HK-2 (cell line): ENCODE measurements at regions not wholly inside any gene's neighbourhood (a gene's known extent, or its start where the extent isn't known, plus 50 kb on each side); places are given as distances from the start of the nearest gene placed in this dataset.

Source experiments
- DNase-seq: peaks from one replicate; pipeline ENCODE4 v3.0.0-alpha.2; 2018; ENCODE audit not compliant: unreplicated experiment

DNA sequence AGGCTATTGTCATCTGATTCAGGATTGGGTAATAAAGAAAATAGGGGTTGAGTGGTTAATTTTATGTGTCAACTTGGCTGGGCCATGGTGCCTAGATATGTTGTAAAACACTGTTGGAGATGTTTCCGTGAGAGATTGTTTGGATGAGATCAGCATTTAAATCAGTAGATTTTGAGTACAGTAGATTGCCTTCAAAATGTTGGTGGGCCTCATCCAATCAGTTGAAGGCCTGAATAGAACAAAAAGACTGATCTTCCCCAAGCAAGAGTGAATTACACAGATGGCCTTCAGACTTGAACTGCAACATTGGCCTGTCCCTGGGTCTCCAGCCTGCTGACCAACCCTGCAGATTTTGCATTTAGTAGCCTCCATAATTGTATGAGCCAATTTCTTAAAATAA is 401.3 kb upstream of the KIF2A start:
- no peak for DNase-seq

DNA sequence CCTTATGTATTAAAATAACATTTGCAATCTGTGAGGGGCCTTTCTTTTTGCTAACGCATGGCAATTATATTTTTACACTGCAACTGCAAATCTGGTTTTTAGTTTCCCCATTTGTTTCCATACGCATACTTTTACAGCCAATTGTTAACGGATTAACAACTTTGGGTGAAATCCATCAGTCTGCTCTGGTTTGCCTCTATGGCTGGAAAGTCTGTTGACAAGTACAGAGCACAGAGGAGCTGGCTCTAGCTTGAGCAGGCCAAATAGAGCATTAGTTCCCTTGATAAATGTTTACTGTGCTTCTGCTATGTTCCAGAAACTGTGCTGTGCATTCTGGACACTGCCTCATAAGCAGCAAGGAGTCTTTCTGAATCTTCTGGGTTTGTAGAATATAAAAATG is 400.4 kb upstream of the KIF2A start:
- DNase-seq, result no peak

DNA sequence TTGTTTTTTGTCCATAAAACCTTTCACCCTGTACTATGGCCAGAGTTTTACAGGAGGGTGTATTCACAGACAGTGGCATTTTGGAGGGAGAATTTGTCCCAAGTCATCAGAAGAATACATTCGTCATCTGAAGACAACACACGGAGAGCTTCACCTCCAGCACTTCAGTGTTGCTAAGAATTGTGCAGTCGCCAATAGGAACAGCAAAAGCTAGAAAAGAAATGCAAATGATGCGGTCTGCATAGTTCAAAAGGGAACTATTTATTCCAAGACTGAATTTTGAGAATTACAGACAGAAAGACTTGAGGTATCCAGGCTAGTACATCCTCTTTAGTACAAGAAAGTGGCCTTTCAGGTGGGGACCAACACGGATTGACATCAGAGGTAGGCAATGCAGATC is 399.2 kb upstream of the KIF2A start:
- no peak for DNase-seq

DNA sequence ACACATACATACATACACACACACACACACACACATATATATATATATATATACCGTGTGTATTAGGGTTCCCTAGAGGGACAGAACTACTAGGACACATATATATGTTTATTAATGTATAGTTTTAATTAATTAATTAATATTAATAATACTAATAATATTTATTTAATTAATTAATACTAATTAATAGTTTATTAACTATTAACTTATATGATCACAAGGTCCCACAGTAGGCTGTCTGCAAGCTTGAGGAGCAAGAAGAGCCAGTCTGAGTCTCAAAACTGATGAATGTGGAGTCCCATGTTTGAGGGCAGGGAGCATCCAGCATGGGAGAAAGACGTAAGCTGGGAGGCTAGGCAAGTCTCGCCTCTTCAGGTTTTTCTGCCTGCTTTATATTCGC is 398.0 kb upstream of the KIF2A start:
- no peak for DNase-seq

DNA sequence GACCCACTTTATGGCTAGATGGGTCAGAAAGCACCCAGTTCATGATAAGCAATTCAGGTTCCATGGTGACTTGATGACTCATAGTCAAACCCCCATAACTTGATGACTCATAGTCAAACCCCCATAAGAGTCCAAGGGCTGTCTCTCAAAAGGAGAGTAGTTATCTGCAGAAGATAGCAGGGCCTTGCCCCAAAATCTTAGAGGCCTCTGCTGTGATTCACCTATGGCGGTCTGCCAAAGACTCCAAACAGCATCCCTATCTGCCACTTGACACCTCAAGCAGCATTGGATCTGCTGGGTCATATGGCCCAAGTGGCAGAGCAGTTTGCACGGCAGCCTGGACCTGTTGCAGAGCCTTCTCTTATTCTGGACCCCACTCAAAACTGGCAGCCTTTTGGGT is 395.2 kb upstream of the KIF2A start:
- DNase-seq, result peak; percentile 6

DNA sequence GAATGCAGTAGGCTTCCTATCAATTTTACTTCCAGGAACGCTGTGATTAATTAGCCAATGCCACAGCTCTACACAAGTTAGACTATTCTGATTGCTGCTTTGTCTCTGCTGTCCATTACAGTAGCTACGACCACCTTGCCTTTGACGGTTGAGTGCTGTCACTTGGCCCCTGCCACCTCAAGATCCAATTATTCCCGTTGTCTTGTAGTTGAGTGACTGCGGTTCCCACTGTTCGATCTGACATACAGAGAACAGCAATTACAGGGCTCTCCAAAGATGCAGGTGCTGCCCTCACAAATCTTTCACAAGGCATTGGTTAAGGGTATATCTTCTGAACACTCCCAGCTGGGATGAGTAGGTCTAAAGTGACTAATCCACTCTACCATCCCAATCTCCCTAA is 393.4 kb upstream of the KIF2A start:
- DNase-seq, result no peak

DNA sequence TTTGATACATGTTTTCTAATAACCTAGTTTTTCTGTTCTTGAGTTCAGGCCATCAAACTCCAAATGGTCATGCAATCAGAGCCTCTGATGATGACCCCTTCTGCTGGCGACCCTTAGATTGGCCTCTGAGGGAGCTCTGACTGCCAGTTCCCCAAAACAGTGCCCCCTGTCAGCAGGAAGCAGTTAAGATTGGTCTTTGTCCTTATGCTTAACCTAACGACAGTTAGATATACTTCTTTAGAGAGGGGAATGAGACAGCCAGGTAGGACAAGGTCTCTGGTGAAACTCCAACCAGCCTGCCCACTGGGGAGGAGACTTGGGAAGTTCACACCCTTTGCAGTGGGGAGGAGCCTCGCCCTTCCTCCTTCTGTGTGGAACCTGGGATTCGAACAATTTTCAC is 390.4 kb upstream of the KIF2A start:
- DNase-seq, result no peak

DNA sequence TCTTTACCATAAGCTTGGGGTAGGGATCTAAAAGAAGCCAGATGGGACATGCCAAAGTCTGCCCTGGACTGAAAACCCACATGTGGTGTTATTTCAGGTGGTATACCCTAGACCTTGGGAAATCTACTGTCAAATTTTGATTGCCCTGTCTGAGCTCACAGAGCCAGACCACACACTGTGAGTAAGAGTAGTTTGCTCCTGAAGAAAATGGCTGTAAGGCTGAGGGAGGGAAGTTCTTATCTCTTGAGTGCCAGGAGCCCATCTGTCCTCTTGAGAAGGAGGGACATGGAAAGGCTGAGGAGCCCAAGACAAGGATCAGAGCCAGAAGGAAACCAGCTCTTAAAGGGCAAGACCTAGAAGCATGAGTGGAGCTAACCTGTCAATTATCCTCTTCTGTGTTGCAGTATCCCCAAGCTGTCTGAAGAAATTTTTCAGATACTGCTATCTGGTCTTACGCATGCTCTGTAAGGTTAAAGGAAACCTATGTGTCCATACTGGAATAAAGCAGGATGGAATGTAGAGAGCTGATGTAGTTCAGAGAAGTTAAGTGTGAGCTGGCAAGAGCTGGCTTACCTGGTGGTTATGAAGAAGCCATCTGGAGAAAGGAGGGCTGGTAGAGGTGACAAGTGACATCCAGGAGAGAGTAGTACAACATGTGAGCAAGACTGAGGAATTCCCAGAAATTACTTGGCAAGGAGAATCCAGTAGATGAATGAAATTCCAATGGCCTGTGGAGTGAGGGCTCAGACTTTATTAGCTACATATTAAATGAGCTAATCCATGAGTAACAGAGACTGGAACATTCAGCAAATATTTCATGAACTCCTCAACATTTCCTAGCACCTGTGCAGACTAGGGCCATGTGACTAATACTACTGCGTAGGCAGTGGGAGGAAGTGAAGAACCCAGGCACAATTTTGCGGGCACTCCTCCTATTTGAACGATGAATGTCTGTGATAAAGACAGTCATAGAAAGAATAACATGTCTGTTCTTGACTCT is 389.1 kb upstream of the KIF2A start:
- peak; percentile 44 for DNase-seq

DNA sequence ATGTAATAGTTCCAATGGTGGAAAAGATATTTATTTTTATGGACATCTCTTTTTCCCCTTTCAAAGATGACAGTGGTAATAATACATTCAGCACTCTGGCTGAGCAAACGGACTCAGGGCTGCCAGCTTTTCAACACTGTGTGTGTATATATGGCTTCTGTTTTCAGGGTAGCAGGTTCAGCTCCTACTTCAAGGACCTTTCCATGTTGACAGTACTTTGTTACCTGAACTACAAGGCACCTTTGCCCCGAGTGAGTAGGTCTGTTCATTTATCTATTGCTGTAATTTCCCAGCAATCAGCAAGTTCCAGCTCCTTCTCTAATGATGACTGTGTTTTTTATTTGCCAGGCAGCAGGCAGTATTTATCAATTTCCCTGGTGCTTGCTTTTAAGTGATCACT is 387.4 kb upstream of the KIF2A start:
- DNase-seq, result no peak

DNA sequence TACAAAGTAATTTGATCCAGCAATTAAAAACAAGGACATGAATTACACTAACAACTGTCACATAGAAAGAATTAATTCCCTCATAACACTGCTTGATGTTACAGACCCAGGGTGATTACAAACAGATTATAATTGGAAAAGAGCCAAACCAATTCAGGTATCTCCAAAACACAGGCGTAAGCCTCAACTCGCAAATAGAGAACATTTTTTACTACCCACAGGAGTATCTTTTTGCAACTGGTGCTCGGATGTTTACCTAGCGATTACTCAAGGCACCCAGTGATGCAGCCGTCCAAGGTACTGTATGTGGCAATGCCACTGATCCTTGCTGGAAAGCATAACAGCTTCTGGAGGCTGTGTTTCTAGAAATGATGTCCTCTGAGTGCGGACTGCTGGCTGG is 386.1 kb upstream of the KIF2A start:
- no peak for DNase-seq

DNA sequence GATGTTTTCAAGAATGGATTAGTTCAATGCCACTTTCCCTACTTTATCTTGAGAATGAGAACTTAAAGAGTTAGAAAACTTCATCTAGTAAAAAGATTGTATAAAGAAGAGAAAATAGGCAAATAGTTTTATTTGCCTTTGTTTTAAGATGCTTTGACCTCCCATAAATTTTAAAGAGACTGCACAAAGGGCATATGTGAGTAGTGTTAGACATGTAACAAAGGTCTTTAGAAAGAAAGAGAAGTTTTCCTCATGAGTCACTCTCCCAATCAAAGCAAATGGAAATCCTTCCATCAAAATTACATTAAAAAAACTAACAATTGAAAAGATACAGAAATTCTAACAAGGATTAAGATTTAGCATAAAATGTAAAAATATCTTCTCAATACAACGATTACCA is 381.8 kb upstream of the KIF2A start:
- no peak for DNase-seq

DNA sequence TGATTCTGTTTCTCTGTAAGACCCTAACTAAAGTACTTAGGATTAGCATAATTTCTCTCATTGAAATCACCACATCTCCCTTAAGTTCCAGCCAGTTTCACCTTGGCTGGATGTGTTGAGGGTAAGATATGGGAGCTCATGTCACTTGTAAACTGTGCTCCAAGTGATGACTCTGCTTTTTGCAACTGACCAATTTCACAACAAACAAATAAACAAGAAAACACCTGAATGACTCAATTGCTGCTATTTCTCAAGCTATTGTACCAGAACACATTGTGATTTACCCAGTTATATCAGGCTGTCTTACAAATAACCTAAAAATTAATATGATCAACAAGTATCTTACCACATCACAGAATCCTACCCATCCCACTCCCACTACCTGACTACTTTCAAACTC is 379.1 kb upstream of the KIF2A start:
- DNase-seq, result no peak

DNA sequence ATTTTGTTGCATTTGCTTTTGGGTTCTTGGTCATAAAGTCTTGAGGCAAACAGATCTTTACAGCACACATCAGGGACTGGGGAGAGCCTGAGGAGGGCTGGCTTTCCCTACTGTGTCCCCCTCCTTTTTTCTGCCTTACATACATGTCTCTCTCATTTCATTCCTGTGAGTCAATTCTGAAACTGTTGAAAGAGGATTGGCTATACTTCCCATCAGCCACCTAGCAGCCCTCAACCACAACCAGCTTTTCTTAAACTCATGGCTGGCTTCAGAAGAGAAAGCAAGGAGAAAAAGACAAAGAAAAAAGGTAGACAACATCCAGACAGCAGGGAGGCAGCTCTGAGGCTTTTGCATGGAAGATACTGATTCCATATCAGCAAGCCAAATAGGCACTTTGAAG is 374.8 kb upstream of the KIF2A start:
- no peak for DNase-seq

DNA sequence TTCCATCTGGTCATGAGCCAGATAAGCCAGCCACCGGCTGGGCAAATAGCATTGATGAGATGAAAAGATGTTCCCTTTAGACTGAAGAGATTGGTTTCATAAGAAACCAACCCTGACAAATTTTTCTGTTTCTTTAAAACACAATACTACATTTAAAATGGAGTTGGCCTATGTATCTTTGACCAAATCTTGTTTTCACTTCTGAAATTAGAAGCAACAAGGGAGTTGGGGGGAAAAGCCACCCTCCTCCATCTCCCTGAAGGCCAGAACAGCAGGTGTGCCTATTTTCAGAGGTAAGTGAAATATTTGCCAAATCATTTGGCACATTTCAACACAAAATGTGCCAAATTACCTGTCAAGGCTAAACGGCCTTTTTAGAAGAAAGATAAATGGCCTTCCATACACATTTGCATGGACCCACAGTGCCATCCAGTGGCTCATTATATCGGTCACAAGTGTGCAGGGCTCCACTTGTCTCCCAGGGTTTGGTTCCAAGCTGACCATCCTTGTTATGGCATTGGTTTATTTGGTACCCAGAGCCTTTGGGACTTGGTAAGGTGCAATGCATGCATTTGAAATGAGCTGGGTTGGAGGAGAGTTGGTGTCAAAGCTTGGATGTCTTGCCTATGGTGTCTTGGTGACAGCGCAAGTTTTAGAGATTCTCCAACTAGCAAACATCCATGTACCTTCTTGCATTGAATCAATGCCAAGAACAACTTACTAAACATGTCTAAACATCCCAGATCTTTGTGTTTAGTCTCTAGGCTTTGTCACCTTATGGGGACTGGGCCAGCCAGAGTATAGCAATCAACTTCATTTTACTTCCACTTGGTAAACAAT is 372.0 kb upstream of the KIF2A start:
- peak; percentile 28 for DNase-seq

DNA sequence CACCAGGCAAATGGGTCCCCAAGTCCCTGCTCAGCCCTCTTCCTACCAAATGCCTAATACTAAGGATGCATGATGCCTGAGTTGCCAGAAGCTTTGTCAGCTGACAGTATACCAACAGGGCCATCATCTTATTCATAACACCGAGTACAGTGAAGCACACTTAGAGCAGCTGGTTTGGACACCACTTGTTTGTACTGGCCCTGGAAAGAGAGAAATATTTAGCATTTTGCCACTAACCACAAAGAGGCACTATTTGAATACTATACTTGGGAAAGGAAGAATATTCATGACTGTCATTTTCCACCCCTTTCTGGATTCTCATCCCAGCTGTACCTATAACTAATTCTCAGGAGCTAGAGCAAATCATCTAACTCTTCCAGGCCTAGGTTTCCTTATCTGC is 364.4 kb upstream of the KIF2A start:
- DNase-seq, result no peak

DNA sequence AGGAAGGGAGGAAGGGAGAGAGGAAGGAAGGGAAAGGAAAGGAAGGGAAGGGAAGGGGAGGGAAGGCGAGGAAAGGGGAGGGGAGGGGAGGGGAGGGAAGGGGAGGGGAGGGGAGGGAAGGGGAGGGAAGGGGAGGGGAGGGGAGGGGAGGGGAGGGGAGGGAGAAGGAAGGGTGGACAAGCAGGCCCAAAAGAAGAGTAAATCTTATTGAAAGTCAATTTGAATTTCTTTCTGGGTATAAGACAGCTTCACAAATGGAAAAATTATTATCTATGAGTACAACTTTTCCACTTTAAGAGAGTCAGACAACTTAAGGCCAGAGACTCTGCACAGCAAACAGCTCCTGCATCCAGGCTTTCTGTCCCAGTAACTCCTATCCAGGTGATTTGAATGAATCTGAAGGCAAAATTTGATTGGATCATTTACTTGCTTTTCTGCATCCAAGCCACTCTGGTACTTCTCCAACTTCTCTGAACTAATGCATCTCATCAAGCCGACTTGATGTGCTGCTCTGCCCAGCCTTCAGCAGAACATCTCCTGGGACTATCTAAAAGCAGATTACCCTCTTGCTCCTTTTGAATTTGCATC is 363.4 kb upstream of the KIF2A start:
- DNase-seq, result no peak

DNA sequence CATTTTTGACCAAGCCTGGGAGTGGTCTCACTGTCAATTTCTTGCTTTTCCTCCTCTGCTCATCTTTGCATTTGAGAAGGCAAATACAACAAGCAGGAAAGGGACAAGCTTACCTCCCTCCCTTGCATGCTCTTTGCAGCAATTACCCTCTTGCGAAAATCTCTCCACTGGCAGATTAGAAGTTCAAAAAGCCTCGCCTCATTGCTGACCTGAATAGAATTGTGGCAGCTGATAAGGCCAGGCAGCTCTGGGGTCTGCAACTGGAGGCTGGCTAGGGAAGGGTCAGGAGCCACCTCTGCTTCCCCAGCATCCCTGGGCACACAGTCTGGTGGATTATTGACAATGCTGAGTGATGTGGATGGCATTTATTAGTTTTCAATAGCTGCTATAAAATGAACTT is 362.3 kb upstream of the KIF2A start:
- no peak for DNase-seq

DNA sequence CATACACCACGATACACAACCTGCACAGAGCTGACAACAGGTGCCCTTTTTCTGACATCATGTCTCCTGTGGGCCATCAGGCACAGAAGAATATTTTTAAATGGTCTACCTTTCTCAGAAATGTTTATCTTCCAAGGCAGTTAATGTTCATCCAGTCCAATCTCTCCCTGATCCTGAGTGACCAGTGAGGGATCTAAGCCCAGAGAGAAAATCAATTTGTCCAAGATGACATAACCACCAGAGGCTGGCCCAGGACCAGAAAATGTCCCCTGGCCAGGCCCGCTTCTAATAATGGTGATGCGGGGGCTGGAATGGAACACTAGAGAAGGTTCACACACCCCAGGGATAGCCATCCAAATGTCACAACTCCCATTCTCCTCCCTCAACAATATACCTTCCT is 357.9 kb upstream of the KIF2A start:
- no peak for DNase-seq

DNA sequence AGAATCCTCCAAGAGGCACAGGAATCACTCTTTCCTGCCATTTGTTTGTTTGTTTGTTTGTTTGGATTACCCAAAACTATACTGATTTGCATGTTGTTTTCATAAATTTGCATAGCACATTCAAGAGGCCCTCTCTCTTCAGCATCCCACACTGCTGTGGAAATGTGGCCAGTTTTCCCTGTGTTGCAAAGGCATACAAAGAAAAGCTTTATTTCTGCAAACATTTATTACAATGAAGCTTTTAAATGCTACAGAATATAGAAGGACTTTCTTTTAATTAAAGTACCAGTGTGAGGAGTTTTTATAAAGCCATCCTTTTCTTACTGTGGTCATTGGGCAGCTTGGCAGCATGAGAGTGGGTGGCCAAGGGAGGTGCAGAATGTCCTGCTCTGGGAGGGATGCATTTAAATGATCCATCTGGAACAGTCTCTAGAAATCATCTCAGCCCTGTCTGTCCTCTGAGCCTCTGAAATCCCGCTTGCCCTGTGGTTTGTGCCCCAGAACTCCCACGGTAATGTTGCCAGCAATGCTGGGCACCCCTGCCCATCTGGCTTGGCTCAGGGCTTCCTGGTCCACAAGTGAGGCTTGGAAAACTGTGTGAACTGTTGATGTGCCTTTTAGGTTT is 356.8 kb upstream of the KIF2A start:
- DNase-seq, result no peak

DNA sequence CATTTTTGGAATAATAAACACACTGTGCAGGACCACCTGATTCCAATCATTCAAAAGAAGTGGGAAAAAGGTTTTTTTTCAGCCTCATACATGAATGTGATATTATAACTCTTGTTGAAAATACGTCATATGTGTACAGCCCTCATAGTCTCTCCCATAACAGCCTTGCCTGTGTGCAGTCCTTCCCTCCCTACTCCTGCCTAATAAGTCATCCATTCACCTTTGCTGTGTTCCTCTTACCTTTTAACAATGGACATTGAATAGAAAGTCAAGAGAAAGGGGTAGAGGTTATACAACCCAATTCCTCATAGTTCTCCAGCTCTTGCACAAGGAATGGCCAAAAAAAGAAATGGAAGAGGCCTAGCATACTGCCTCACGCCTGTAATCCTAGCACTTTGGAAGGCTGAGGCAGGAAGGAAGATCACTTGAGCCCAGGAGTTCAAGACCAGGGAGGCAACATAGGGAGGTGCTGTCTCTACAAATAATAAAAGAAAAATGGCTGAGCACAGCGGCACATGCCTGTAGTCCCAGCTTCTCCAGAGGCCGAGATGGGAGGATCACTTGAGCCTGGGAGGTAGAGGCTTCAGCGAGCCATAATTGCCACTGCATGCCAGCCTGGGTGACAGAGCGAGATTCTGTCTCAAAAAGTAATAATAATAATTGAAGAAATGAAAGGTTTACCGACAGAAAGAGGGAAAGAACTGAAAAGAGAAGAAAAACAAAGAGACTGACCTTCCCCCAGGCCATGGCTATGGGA is 356.1 kb upstream of the KIF2A start:
- no peak for DNase-seq

DNA sequence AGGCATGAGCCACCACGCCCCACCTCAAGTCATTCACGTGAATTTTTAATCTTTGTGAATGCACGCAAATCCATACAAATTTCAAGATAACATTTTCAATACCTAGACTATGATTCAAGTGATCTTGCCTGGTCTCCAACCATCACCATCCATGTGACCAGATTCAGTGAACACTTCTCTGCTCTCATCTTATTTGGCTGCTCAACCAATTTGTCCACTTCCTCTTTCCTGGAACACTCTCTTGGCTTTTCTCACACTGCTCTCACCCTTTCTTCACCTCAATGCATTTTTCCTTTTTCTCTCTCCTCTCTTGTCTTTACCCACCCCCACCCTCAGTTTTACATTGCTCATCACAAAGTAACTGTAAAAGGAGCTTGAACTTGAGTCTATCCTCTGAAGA is 354.7 kb upstream of the KIF2A start:
- no peak for DNase-seq
